ENCODE measurements at regions not wholly inside any gene's neighbourhood (a gene's known extent, or its start where the extent isn't known, plus 50 kb on each side); places are given as distances from the start of the nearest gene placed in this dataset.

DNA sequence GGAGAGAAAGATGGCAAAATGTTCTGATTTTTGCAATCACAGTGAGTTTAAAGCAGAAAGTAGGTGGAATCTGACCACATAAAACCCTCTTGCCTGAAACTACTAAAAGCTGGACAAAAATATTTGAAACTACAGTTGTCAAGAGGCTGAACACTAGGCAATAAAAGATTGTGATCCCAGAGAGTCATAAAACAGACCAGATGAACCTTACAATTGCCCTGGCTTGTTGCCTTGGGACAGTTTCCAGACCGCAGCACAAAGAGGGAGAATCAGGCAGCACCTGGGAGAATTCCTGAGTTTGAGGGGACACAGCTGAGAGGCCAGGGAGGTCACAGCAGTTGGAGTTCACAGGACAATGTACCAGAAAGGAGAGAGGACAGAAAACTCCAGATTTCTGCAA, 107.3 kb upstream of the NANOS1 start:
- TF ChIP-seq, protein P1, sequence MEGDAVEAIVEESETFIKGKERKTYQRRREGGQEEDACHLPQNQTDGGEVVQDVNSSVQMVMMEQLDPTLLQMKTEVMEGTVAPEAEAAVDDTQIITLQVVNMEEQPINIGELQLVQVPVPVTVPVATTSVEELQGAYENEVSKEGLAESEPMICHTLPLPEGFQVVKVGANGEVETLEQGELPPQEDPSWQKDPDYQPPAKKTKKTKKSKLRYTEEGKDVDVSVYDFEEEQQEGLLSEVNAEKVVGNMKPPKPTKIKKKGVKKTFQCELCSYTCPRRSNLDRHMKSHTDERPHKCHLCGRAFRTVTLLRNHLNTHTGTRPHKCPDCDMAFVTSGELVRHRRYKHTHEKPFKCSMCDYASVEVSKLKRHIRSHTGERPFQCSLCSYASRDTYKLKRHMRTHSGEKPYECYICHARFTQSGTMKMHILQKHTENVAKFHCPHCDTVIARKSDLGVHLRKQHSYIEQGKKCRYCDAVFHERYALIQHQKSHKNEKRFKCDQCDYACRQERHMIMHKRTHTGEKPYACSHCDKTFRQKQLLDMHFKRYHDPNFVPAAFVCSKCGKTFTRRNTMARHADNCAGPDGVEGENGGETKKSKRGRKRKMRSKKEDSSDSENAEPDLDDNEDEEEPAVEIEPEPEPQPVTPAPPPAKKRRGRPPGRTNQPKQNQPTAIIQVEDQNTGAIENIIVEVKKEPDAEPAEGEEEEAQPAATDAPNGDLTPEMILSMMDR (IDR thresholded peaks at IDR 0.05) = no peak
- DNase-seq (no peak), ATAC-seq (no peak)
- H3K4me3 ChIP-seq = no peak overlapping the region
- H3K9me3 ChIP-seq = no peaks in the 10 kb centered on the region
- 22 to 35% (median 28%) methylated on average over 1 of the region's 1 CpG for WGBS, 3 donors
- H3K27me3 ChIP-seq (ENCODE audit: insufficient read depth in 3 of 3, low read length in 2 of 3) = no peaks in the 10 kb centered on the region
- no peak overlapping the region for H3K27ac ChIP-seq
- no peaks in the 10 kb centered on the region for H3K4me1 ChIP-seq
- intact Hi-C loops (cut with DNase I) = no loop called here
- H3K36me3 ChIP-seq (ENCODE audit: insufficient read depth in 1 of 2, low read depth in 1 of 2) = no peaks in the 10 kb centered on the region

DNA sequence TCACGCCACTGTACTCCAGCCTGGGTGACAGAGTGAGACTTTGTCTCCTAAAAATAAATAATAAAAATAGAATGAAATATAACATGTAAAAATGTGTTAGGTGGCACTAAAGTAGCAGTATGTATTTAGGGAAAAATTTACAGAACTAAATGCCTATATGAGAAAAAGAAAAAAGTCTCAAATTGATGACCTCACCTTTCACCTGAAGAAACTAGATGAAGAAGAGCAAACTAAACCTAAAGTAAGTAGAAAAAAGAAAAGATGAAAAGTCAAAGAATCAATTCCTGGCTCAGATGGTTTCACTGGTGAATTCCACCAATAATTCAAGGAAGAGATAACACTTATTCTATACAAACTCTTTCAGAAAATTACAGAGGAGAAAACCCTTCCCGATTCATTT, 106.5 kb upstream of the NANOS1 start:
- Histone ChIP-seq H3K27me3 (ENCODE audit: insufficient read depth in 3 of 3, low read length in 2 of 3) (no peaks in the 10 kb centered on the region), H3K9me3 (no peaks in the 10 kb centered on the region), H3K4me3 (no peak overlapping the region), H3K4me1 (no peaks in the 10 kb centered on the region), H3K36me3 (ENCODE audit: insufficient read depth in 1 of 2, low read depth in 1 of 2) (no peaks in the 10 kb centered on the region), H3K27ac (no peak overlapping the region)
- DNase-seq (no peak), ATAC-seq (no peak)
- intact Hi-C loops (cut with DNase I) = no loop called here
- TF ChIP-seq, protein P1 (IDR thresholded peaks at IDR 0.05) = no peak
- 96 to 98% (median 98%) methylated on average over 2 of the region's 2 CpGs for WGBS, 3 donors

DNA sequence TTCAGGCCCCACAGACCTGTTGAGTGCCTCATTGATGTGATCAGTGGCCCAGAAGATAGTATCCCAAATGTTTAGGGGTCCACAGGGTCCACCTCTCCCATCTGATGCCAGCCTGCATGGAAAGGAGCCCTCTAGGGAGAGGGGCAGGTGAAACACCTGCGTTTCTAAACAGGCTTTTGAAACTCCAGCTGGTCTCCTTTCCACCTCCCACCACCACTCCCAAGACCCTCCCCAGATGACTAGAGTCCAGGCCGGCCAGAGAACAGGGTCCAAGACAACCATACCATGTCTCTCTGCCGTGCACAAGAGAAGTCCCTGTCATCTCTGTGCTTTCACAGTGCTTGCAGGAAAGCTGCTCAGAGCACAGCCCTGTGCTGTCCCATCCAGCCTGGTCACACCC, 105.0 kb upstream of the NANOS1 start:
- DNase-seq (no peak), ATAC-seq (no peak)
- TF ChIP-seq, protein P1 (IDR thresholded peaks at IDR 0.05) = no peak

DNA sequence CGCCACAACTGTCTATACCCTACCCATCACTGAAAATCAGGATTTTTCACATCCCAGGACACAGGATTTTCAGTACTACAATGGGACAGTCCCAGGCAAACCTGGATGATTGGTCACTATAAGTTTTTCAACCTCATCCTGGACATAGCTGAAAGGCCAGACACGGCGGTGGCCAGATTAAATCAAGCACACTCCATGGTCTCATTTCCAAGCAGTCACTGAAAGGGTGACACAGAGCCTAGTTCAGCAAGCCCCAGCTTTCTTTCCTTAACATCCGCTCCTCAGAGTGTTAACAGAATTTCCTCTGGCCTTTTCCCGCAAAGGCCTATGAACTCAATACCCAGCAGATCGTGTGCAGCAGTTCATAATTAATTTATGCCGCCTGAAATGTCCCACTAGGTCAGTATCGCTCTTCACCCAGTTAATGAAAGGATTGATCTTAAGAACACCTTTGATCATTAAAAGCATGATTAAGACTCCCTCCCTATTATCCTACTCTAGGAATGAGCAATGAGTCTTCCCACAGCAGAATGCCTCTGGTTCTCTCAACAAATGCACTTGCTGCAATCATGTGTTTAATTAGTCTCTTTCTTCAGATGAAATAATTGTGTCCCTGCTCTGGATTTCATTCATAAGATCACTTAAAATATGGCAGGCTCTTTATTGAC, 104.0 kb upstream of the NANOS1 start:
- H3K27me3 ChIP-seq (ENCODE audit: insufficient read depth in 3 of 3, low read length in 2 of 3) = no peaks in the 10 kb centered on the region
- 77 to 89% (median 87%) methylated on average over 8 of the region's 8 CpGs for WGBS, 3 donors
- no peaks in the 10 kb centered on the region for H3K4me1 ChIP-seq
- no peak for ATAC-seq
- peaks cover 4% of the 10 kb centered on the region for H3K9me3 ChIP-seq
- no peak overlapping the region for H3K27ac ChIP-seq
- TF ChIP-seq, protein P1 (IDR thresholded peaks at IDR 0.05) = no peak
- no peak overlapping the region for H3K4me3 ChIP-seq
- DNase-seq = no peak
- no peaks in the 10 kb centered on the region for H3K36me3 ChIP-seq (ENCODE audit: insufficient read depth in 1 of 2, low read depth in 1 of 2)
- intact Hi-C loops (cut with DNase I) = no loop called here

More for the DNA sequence above, 105.0 kb upstream of the NANOS1 start:
- intact Hi-C loops (cut with DNase I) = no loop called here
- H3K27ac ChIP-seq = no peak overlapping the region
- 75 to 79% (median 77%) methylated on average over 3 of the region's 3 CpGs for WGBS, 3 donors
- no peaks in the 10 kb centered on the region for H3K36me3 ChIP-seq (ENCODE audit: insufficient read depth in 1 of 2, low read depth in 1 of 2)
- no peaks in the 10 kb centered on the region for H3K9me3 ChIP-seq
- H3K4me3 ChIP-seq = no peak overlapping the region
- no peaks in the 10 kb centered on the region for H3K4me1 ChIP-seq
- H3K27me3 ChIP-seq (ENCODE audit: insufficient read depth in 3 of 3, low read length in 2 of 3) = no peaks in the 10 kb centered on the region

DNA sequence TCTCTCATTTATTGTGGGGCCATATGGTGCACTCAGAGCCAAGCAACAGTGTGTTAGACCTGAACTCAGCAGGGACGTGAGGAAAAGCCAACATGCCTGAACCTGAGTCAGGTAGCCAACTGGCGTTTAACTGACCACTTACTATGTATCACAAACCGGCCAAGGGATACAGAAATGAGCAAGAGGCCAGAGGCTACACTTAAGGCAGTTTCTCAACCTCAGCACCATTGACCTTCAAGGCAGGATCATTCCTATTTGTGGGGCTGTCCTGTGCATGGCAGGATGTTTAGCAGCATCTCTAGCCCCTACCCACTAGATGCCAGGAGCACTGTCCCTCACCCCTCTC, 103.5 kb upstream of the NANOS1 start:
- WGBS, 3 donors = 86 to 89% (median 88%) methylated on average over 3 of the region's 3 CpGs
- Histone ChIP-seq H3K27ac (no peak overlapping the region), H3K9me3 (peaks cover 9% of the 10 kb centered on the region), H3K4me3 (no peak overlapping the region), H3K36me3 (ENCODE audit: insufficient read depth in 1 of 2, low read depth in 1 of 2) (no peaks in the 10 kb centered on the region), H3K4me1 (no peaks in the 10 kb centered on the region), H3K27me3 (ENCODE audit: insufficient read depth in 3 of 3, low read length in 2 of 3) (no peaks in the 10 kb centered on the region)
- ATAC-seq (no peak), DNase-seq (no peak)
- intact Hi-C loops (cut with DNase I) = no loop called here
- TF ChIP-seq, protein P1 (IDR thresholded peaks at IDR 0.05) = no peak
